Tibial artery (tissue), 4 donors: ENCODE measurements at regions not wholly inside any gene's neighbourhood (a gene's known extent, or its start where the extent isn't known, plus 50 kb on each side); places are given as distances from the start of the nearest gene placed in this dataset.

Experiments used
- DNase-seq, 2 donors: peaks; one replicate each; pipeline ENCODE4 v3.0.0-alpha.2; 2019
- H3K27ac ChIP-seq, 2 donors: fragments of 200-600 bp; sonication (generic) in 1 of 2; 1 replicate in 1 of 2; 2 replicates in 1 of 2; pipeline ENCODE4 v1.5.1; 2018 to 2019; ENCODE audit warnings: mild to moderate bottlenecking in 1 of 2
- H3K27me3 ChIP-seq, 2 donors: fragments of 200-600 bp; sonication (generic) in 1 of 2; one replicate each; pipeline versions ENCODE4 v1.5.1 to v1.6.0; 2016 to 2019
- H3K36me3 ChIP-seq, 3 donors: fragments of 200-600 bp; sonication (generic) in 2 of 3; one replicate each; pipeline ENCODE4 v1.5.1; 2016 to 2019; ENCODE audit warnings: mild to moderate bottlenecking in 2 of 3
- H3K4me1 ChIP-seq, 4 donors: fragments of 200-600 bp; sonication (generic) in 2 of 4; 1 replicate in 3 of 4; 2 replicates in 1 of 4; pipeline ENCODE4 v1.5.1; 2016 to 2019
- H3K4me3 ChIP-seq, 2 donors: fragments of 200-600 bp; sonication (generic) in 1 of 2; 1 replicate in 1 of 2; 2 replicates in 1 of 2; pipeline ENCODE4 v1.5.1; 2018 to 2019; ENCODE audit warnings: mild to moderate bottlenecking in 2 of 2
- H3K9me3 ChIP-seq, 3 donors: fragments of 200-600 bp; sonication (generic) in 1 of 3; one replicate each; pipeline ENCODE4 v1.5.1; 2016 to 2019
- intact Hi-C: fragments of 100-400 bp; cut with DNase I; formaldehyde crosslinking; loops from one replicate; pipeline ENCODE4 v1.15.0; 2023; ENCODE audit warnings: low total_unique reads
- TF ChIP-seq, protein P1 (sequence below), 2 experiments: fragments of 200-600 bp in 1 of 2; fragments of 450-650 bp in 1 of 2; IDR thresholded peaks; one replicate each; pipeline ENCODE4 v1.5.1; 2017 to 2019; ENCODE audit warnings: antibody characterized with exemption in 2 of 2, mild to moderate bottlenecking in 1 of 2, moderate library complexity in 1 of 2

DNA sequence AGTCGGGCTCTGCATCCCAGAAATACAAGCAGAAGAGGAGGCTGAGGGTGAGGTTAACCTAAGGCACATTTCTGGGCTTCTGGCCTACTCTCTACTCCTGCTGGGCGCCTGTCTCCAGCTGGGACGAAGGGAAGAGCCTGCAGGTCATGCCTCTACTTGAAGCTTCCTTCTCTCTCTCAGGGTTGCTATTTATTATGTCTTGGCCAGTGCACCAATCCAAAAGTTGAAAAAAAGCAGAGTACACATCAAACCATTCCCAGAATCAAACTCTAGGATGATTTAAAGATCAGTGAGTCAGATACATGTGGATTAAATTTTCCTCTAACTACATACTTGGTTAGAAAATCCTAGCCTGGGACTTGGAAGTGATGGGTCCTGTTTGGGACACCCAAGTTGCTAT, 60.2 kb upstream of the CDON start:
- Histone ChIP-seq H3K27me3 (peaks cover 0 to 2% of the 10 kb centered on the region in 2 donors), H3K9me3 (no peaks in the 10 kb centered on the region), H3K36me3 (no peaks in the 10 kb centered on the region), H3K4me3 (no peak overlapping the region), H3K4me1 (no peaks in the 10 kb centered on the region), H3K27ac (no peak overlapping the region)
- DNase-seq: no peak
- intact Hi-C loops: no loop called here
- TF ChIP-seq, protein P1, sequence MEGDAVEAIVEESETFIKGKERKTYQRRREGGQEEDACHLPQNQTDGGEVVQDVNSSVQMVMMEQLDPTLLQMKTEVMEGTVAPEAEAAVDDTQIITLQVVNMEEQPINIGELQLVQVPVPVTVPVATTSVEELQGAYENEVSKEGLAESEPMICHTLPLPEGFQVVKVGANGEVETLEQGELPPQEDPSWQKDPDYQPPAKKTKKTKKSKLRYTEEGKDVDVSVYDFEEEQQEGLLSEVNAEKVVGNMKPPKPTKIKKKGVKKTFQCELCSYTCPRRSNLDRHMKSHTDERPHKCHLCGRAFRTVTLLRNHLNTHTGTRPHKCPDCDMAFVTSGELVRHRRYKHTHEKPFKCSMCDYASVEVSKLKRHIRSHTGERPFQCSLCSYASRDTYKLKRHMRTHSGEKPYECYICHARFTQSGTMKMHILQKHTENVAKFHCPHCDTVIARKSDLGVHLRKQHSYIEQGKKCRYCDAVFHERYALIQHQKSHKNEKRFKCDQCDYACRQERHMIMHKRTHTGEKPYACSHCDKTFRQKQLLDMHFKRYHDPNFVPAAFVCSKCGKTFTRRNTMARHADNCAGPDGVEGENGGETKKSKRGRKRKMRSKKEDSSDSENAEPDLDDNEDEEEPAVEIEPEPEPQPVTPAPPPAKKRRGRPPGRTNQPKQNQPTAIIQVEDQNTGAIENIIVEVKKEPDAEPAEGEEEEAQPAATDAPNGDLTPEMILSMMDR (IDR thresholded peaks at IDR 0.05): no peak

DNA sequence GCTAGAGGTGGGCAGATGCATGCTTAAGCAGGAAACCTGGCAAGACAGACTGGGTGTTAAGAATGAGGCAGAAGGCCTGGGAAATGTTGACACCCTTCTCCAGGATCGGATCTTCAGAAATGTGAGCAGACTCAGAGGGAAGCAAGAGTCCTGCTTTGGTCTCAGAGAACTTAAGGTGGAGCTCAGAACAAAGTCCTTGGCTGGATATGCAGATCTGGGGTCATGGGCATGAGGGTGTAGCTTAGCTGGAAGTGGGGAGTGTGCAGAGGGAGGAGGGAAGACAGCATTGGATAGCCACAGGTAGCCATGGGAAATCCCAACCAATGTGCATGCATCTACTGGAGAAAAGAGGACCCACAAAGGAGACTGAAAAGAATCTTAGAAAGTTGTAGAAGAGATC, 58.6 kb upstream of the CDON start:
- Histone ChIP-seq H3K27ac (no peak overlapping the region), H3K27me3 (peaks cover 0 to 2% of the 10 kb centered on the region in 2 donors), H3K4me1 (peaks cover 0 to 4% (median 2%) of the 10 kb centered on the region in 4 donors), H3K9me3 (no peaks in the 10 kb centered on the region), H3K36me3 (no peaks in the 10 kb centered on the region), H3K4me3 (no peak overlapping the region)
- intact Hi-C loops: no loop called here
- TF ChIP-seq, protein P1 (IDR thresholded peaks at IDR 0.05): no peak
- no peak for DNase-seq

DNA sequence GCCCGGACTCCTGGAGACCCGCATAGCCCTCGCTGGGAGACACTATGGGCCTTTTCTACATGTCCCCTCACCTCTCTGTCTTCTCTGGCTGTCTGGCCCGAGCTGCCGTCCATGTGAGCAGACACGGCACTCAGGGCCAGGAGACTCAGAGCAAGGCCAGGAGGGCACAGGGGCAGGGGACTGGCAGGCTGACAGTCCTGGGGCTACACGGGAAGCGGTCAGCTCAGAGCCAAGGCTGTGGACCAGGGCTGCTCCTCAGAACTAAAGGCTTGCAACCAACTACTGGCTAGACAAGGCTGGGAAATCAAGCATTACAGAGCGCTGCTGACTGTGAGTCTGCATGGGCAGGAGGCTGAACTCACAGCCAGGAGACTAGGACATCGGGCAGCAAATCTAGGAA, 56.1 kb upstream of the CDON start:
- TF ChIP-seq, protein P1 (IDR thresholded peaks at IDR 0.05): no peak
- H3K9me3 ChIP-seq: no peaks in the 10 kb centered on the region

DNA sequence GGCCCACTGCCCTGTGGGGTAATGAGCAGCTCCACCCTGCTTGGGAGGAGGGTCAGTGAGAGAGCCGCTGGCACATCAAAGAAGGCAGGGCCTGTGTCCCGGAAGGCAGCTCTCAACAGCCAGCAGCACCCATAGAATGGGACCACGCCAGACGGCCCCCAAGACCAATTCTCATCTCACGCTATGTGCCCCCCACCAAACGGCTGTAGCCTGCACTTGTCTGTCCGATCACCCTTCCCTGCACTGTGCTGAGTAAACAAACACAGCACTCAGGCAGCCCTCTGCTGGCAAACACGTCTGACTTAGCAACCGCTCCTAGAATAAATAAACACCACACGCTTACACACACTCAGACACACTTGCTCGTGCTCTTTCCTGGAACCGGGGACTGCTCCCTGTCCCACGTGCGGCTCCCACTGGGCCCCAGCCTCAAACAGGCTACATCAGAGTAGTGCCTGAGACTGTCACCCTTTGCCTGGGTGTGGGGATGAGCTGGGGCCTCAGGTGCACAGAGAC, 53.2 kb upstream of the CDON start:
- Histone ChIP-seq H3K27me3 (no peaks in the 10 kb centered on the region), H3K27ac (peak overlapping the region; percentile 62 to 70), H3K9me3 (no peaks in the 10 kb centered on the region), H3K36me3 (no peaks in the 10 kb centered on the region), H3K4me1 (peaks cover 10 to 56% (median 41%) of the 10 kb centered on the region in 4 donors), H3K4me3 (no peak overlapping the region)
- intact Hi-C loops: no loop called here
- TF ChIP-seq, protein P1 (IDR thresholded peaks at IDR 0.05): peak in 1 of 2 experiments; percentile 33
- peak; percentile 89 to 90 for DNase-seq

More for the DNA sequence above, 56.1 kb upstream of the CDON start:
- no peaks in the 10 kb centered on the region for H3K27me3 ChIP-seq
- intact Hi-C loops: no loop called here
- no peak for DNase-seq
- H3K27ac ChIP-seq: no peak overlapping the region
- H3K36me3 ChIP-seq: no peaks in the 10 kb centered on the region
- H3K4me1 ChIP-seq: peaks cover 8 to 29% (median 27%) of the 10 kb centered on the region in 4 donors
- H3K4me3 ChIP-seq: no peak overlapping the region

DNA sequence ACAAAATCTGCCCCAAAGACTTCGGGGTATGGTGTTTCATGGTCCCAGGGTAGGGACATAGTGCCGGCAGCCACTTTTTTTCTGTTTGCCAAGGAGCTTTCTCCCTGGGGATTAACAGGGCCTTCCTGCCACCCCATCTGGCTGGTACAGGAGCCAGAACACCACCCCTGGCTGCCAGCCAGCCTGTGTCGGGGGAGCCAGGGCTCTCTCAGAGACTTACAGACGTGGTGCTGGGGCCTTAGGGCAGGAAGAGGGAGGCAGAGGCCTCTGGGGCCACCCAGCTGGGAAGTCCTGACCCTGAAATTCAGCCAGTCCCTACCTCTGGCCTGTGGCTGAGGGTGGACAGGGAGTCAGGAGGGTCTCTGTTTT, 52.4 kb upstream of the CDON start:
- Histone ChIP-seq H3K4me3 (no peak overlapping the region), H3K9me3 (no peaks in the 10 kb centered on the region), H3K4me1 (peaks cover 10 to 64% (median 43%) of the 10 kb centered on the region in 4 donors), H3K27me3 (no peaks in the 10 kb centered on the region), H3K27ac (peak overlapping the region; percentile 62 to 70), H3K36me3 (no peaks in the 10 kb centered on the region)
- DNase-seq: peak; percentile 72 to 90
- intact Hi-C loops: no loop called here
- TF ChIP-seq, protein P1 (IDR thresholded peaks at IDR 0.05): no peak
